Activated CD4-positive, alpha-beta memory T cell treated with anti-CD3 and anti-CD28 coated beads for 36 hours (primary cell): ENCODE measurements at regions not wholly inside any gene's neighbourhood (a gene's known extent, or its start where the extent isn't known, plus 50 kb on each side); places are given as distances from the start of the nearest gene placed in this dataset.

Source experiments
- CTCF ChIA-PET: fragments of 350-600 bp; sonication (Branson Sonifier 250); formaldehyde crosslinking; loops from one replicate; lab custom pipeline; 2021; ENCODE audit warnings: antibody characterized with exemption, inconsistent platforms; lab: Charles Lee
- POLR2A ChIA-PET: fragments of 350-600 bp; sonication (Branson Sonifier 250); formaldehyde crosslinking; loops from one replicate; lab custom pipeline; 2021; ENCODE audit warnings: antibody characterized with exemption; lab: Charles Lee
- DNase-seq: peaks from one replicate; pipeline ENCODE4 v3.0.0-alpha.2; 2020
- H3K27ac Mint-ChIP-seq: one replicate; pipeline ENCODE4 v1.8.0; 2021; ENCODE audit warnings: mixed read lengths
- H3K27me3 Mint-ChIP-seq: one replicate; pipeline ENCODE4 v1.8.0; 2021; ENCODE audit warnings: mixed read lengths
- H3K36me3 Mint-ChIP-seq: one replicate; pipeline ENCODE4 v1.8.0; 2021; ENCODE audit warnings: mixed read lengths
- H3K4me1 Mint-ChIP-seq: one replicate; pipeline ENCODE4 v1.8.0; 2021; ENCODE audit warnings: low read depth, mixed read lengths
- H3K4me3 Mint-ChIP-seq: one replicate; pipeline ENCODE4 v1.8.0; 2021; ENCODE audit warnings: mild to moderate bottlenecking, mixed read lengths
- H3K9me3 Mint-ChIP-seq: one replicate; pipeline ENCODE4 v1.8.0; 2021; ENCODE audit warnings: mixed read lengths
- intact Hi-C: fragments of 100-400 bp; cut with micrococcal nuclease; formaldehyde crosslinking; loops from one replicate; pipeline ENCODE4 v1.15.1; 2023

- intact Hi-C loops: no loop called here
- Mint-ChIP-seq H3K27ac (no peak overlapping the region), H3K9me3 (no peaks in the 10 kb centered on the region), H3K36me3 (no peaks in the 10 kb centered on the region), H3K4me1 (no peaks in the 10 kb centered on the region), H3K27me3 (peaks cover 14% of the 10 kb centered on the region), H3K4me3 (no peak overlapping the region)
- CTCF ChIA-PET: no interaction called here
- DNase-seq: no peak
- POLR2A ChIA-PET: no interaction called here
These were observed 50.7 kb upstream of the TNFRSF21 start for GRCh38 chr6:47360388-47360787.

- no peaks in the 10 kb centered on the region for H3K36me3 Mint-ChIP-seq
- peaks cover 10% of the 10 kb centered on the region for H3K27me3 Mint-ChIP-seq
- no peaks in the 10 kb centered on the region for H3K9me3 Mint-ChIP-seq
- CTCF ChIA-PET: no interaction called here
- H3K4me3 Mint-ChIP-seq: no peak overlapping the region
- DNase-seq: no peak
- POLR2A ChIA-PET: no interaction called here
- intact Hi-C loops: no loop called here
- H3K4me1 Mint-ChIP-seq: no peaks in the 10 kb centered on the region
- H3K27ac Mint-ChIP-seq: no peak overlapping the region
These were observed 53.3 kb upstream of the TNFRSF21 start for GRCh38 chr6:47362857-47363461.

- peaks cover 6% of the 10 kb centered on the region for H3K27me3 Mint-ChIP-seq
- H3K27ac Mint-ChIP-seq: no peak overlapping the region
- no peak overlapping the region for H3K4me3 Mint-ChIP-seq
- H3K4me1 Mint-ChIP-seq: no peaks in the 10 kb centered on the region
- H3K9me3 Mint-ChIP-seq: no peaks in the 10 kb centered on the region
- CTCF ChIA-PET: no interaction called here
- POLR2A ChIA-PET: no interaction called here
- no peak for DNase-seq
- no peaks in the 10 kb centered on the region for H3K36me3 Mint-ChIP-seq
- intact Hi-C loops: no loop called here
These were observed 54.0 kb upstream of the TNFRSF21 start for GRCh38 chr6:47363736-47364135.

- Mint-ChIP-seq H3K27ac (no peak overlapping the region), H3K36me3 (no peaks in the 10 kb centered on the region), H3K4me3 (no peak overlapping the region), H3K4me1 (no peaks in the 10 kb centered on the region), H3K9me3 (no peaks in the 10 kb centered on the region), H3K27me3 (peaks cover 1% of the 10 kb centered on the region)
- POLR2A ChIA-PET: no interaction called here
- CTCF ChIA-PET: no interaction called here
- DNase-seq: no peak
- intact Hi-C loops: no loop called here
These were observed 56.7 kb upstream of the TNFRSF21 start for GRCh38 chr6:47366335-47366890.

GRCh38 chr6:47371139-47371869 lies 61.6 kb upstream of the TNFRSF21 start:
- Mint-ChIP-seq H3K4me1 (no peaks in the 10 kb centered on the region), H3K4me3 (no peak overlapping the region), H3K27me3 (peaks cover 1% of the 10 kb centered on the region), H3K36me3 (no peaks in the 10 kb centered on the region), H3K9me3 (no peaks in the 10 kb centered on the region), H3K27ac (no peak overlapping the region)
- POLR2A ChIA-PET: no interaction called here
- intact Hi-C loops: no loop called here
- CTCF ChIA-PET: no interaction called here
- DNase-seq: no peak

GRCh38 chr6:47371870-47372255 lies 62.2 kb upstream of the TNFRSF21 start:
- Mint-ChIP-seq H3K27me3 (peaks cover 2% of the 10 kb centered on the region), H3K27ac (no peak overlapping the region)
- POLR2A ChIA-PET: no interaction called here

GRCh38 chr6:47372318-47372717 lies 62.6 kb upstream of the TNFRSF21 start:
- H3K36me3 Mint-ChIP-seq: no peaks in the 10 kb centered on the region
- no peaks in the 10 kb centered on the region for H3K4me1 Mint-ChIP-seq

More at GRCh38 chr6:47371870-47372255, 62.2 kb upstream of the TNFRSF21 start:
- Mint-ChIP-seq H3K36me3 (no peaks in the 10 kb centered on the region), H3K4me1 (no peaks in the 10 kb centered on the region), H3K9me3 (no peaks in the 10 kb centered on the region), H3K4me3 (no peak overlapping the region)
- intact Hi-C loops: no loop called here
- CTCF ChIA-PET: no interaction called here
- DNase-seq: no peak

GRCh38 chr6:47375426-47375825 lies 65.7 kb upstream of the TNFRSF21 start:
- POLR2A ChIA-PET: no interaction called here
- no peak for DNase-seq
- H3K27ac Mint-ChIP-seq: no peak overlapping the region
- H3K4me1 Mint-ChIP-seq: no peaks in the 10 kb centered on the region
- CTCF ChIA-PET: no interaction called here
- H3K36me3 Mint-ChIP-seq: no peaks in the 10 kb centered on the region
- H3K9me3 Mint-ChIP-seq: no peaks in the 10 kb centered on the region
- H3K4me3 Mint-ChIP-seq: no peak overlapping the region
- H3K27me3 Mint-ChIP-seq: peaks cover 5% of the 10 kb centered on the region
- intact Hi-C loops: no loop called here

More at GRCh38 chr6:47372318-47372717, 62.6 kb upstream of the TNFRSF21 start:
- Mint-ChIP-seq H3K27me3 (peaks cover 2% of the 10 kb centered on the region), H3K4me3 (no peak overlapping the region), H3K27ac (no peak overlapping the region), H3K9me3 (no peaks in the 10 kb centered on the region)
- ChIA-PET CTCF (no interaction called here), POLR2A (no interaction called here)
- no peak for DNase-seq
- intact Hi-C loops: no loop called here

- Mint-ChIP-seq H3K4me1 (no peaks in the 10 kb centered on the region), H3K36me3 (no peaks in the 10 kb centered on the region), H3K27ac (no peak overlapping the region), H3K4me3 (no peak overlapping the region), H3K27me3 (peaks cover 5% of the 10 kb centered on the region), H3K9me3 (no peaks in the 10 kb centered on the region)
- DNase-seq: no peak
- POLR2A ChIA-PET: no interaction called here
- intact Hi-C loops: no loop called here
- CTCF ChIA-PET: no interaction called here
These were observed 67.2 kb upstream of the TNFRSF21 start for GRCh38 chr6:47376930-47377329.

- Mint-ChIP-seq H3K36me3 (no peaks in the 10 kb centered on the region), H3K4me1 (no peaks in the 10 kb centered on the region), H3K9me3 (no peaks in the 10 kb centered on the region), H3K27ac (no peak overlapping the region), H3K27me3 (peaks cover 5% of the 10 kb centered on the region), H3K4me3 (no peak overlapping the region)
- ChIA-PET POLR2A (no interaction called here), CTCF (no interaction called here)
- intact Hi-C loops: no loop called here
- DNase-seq: no peak
These were observed 68.3 kb upstream of the TNFRSF21 start for GRCh38 chr6:47377971-47378370.

GRCh38 chr6:47379328-47379727 lies 69.6 kb upstream of the TNFRSF21 start:
- no peak overlapping the region for H3K27ac Mint-ChIP-seq
- H3K27me3 Mint-ChIP-seq: peaks cover 5% of the 10 kb centered on the region
- POLR2A ChIA-PET: no interaction called here
- no peak overlapping the region for H3K4me3 Mint-ChIP-seq
- no peaks in the 10 kb centered on the region for H3K9me3 Mint-ChIP-seq
- CTCF ChIA-PET: no interaction called here
- H3K4me1 Mint-ChIP-seq: no peaks in the 10 kb centered on the region
- H3K36me3 Mint-ChIP-seq: no peaks in the 10 kb centered on the region
- DNase-seq: no peak
- intact Hi-C loops: no loop called here

- no peak overlapping the region for H3K4me3 Mint-ChIP-seq
- POLR2A ChIA-PET: no interaction called here
- no peaks in the 10 kb centered on the region for H3K36me3 Mint-ChIP-seq
- peaks cover 5% of the 10 kb centered on the region for H3K27me3 Mint-ChIP-seq
- no peaks in the 10 kb centered on the region for H3K4me1 Mint-ChIP-seq
- no peaks in the 10 kb centered on the region for H3K9me3 Mint-ChIP-seq
- no peak for DNase-seq
- intact Hi-C loops: no loop called here
- no peak overlapping the region for H3K27ac Mint-ChIP-seq
- CTCF ChIA-PET: no interaction called here
These were observed 70.5 kb upstream of the TNFRSF21 start for GRCh38 chr6:47380251-47380650.

GRCh38 chr6:47381036-47381435 lies 71.3 kb upstream of the TNFRSF21 start:
- ChIA-PET CTCF (no interaction called here), POLR2A (no interaction called here)
- intact Hi-C loops: no loop called here
- DNase-seq: no peak
- no peaks in the 10 kb centered on the region for H3K36me3 Mint-ChIP-seq
- H3K9me3 Mint-ChIP-seq: no peaks in the 10 kb centered on the region
- peaks cover 5% of the 10 kb centered on the region for H3K27me3 Mint-ChIP-seq
- no peak overlapping the region for H3K27ac Mint-ChIP-seq
- H3K4me1 Mint-ChIP-seq: no peaks in the 10 kb centered on the region
- H3K4me3 Mint-ChIP-seq: no peak overlapping the region
